HG03439 (cell line): ENCODE measurements at regions not wholly inside any gene's neighbourhood (a gene's known extent, or its start where the extent isn't known, plus 50 kb on each side); places are given as distances from the start of the nearest gene placed in this dataset.
"Not testable (repeated sequence)": the region's sequence is repeated elsewhere in the genome, so short reads cannot be mapped to it uniquely, and the experiment has no call there.

Source experiments
- ATAC-seq: cut with Tn5 transposase; IDR thresholded peaks from one replicate; pipeline ENCODE4 v1.9.1; 2021; ENCODE audit warnings: mild to moderate bottlenecking, moderate library complexity; ENCODE audit not compliant: unreplicated experiment

- not testable (repeated sequence) for ATAC-seq
Observed at GRCh38 chr4:137405833-137406232, 126.5 kb downstream of the PCDH18 start.

- ATAC-seq = no peak
Observed at GRCh38 chr4:137394018-137394417, 138.3 kb downstream of the PCDH18 start.

GRCh38 chr4:137393044-137393443, 139.2 kb downstream of the PCDH18 start:
- ATAC-seq = no peak

- ATAC-seq = no peak
Observed at GRCh38 chr4:137390707-137391106, 141.6 kb downstream of the PCDH18 start.

GRCh38 chr4:137389911-137390520, 142.3 kb downstream of the PCDH18 start:
- no peak for ATAC-seq

- ATAC-seq = no peak
Observed at GRCh38 chr4:137387924-137388323, 144.4 kb downstream of the PCDH18 start.

- no peak for ATAC-seq
Observed at GRCh38 chr4:137384476-137384875, 147.8 kb downstream of the PCDH18 start.

GRCh38 chr4:137378821-137379220, 153.5 kb downstream of the PCDH18 start:
- ATAC-seq = no peak

GRCh38 chr4:137378393-137378792, 153.9 kb downstream of the PCDH18 start:
- no peak for ATAC-seq

GRCh38 chr4:137376312-137376711, 156.0 kb downstream of the PCDH18 start:
- ATAC-seq = no peak

GRCh38 chr4:137375111-137375850, 157.0 kb downstream of the PCDH18 start:
- no peak for ATAC-seq

GRCh38 chr4:137370679-137371078, 161.6 kb downstream of the PCDH18 start:
- ATAC-seq = no peak

GRCh38 chr4:137370206-137370633, 162.1 kb downstream of the PCDH18 start:
- ATAC-seq = no peak

GRCh38 chr4:137367620-137368019, 164.7 kb downstream of the PCDH18 start:
- no peak for ATAC-seq

GRCh38 chr4:137363496-137363895, 168.8 kb downstream of the PCDH18 start:
- no peak for ATAC-seq

- ATAC-seq = no peak
Observed at GRCh38 chr4:137361756-137362470, 170.4 kb downstream of the PCDH18 start.

GRCh38 chr4:137360761-137361160, 171.5 kb downstream of the PCDH18 start:
- ATAC-seq = no peak

GRCh38 chr4:137359691-137360315, 172.5 kb downstream of the PCDH18 start:
- ATAC-seq = no peak

- ATAC-seq = not testable (repeated sequence)
Observed at GRCh38 chr4:137354562-137354961, 177.7 kb downstream of the PCDH18 start.

GRCh38 chr4:137347371-137347770, 184.9 kb downstream of the PCDH18 start:
- ATAC-seq = no peak

GRCh38 chr4:137345597-137345996, 186.7 kb downstream of the PCDH18 start:
- ATAC-seq = no peak
